ENCODE measurements at regions not wholly inside any gene's neighbourhood (a gene's known extent, or its start where the extent isn't known, plus 50 kb on each side); places are given as distances from the start of the nearest gene placed in this dataset.

DNA sequence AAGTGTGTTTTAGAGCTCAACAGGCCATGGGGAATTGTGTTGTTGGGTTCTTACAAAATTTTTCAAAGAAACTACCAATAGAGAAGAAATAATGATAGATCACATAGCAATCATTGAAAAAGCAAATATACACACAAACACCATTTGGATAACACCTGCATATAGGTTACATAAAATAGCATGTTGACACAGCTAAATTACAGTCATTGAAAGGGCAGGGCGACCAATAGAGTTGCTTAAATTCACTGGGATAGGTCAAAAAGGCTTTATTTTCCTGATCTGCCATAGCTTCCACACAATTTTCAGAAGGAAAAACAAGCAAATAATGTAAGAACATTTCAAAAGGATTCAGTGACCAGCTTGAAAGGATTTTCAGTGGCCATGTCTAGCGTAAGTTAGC is 57.9 kb upstream of the FGGY start:
- in situ Hi-C loops (cut with HindIII; ENCODE audit: low pct_unique_long_range_greater_than_20kb, low sequenced_read_pairs) (no loop called here), intact Hi-C loops (cut with micrococcal nuclease; ENCODE audit: unreplicated experiment) (no loop called here)
- ATAC-seq (no peak), DNase-seq (ENCODE audit: low read depth, low spot score) (no peak)
- Histone ChIP-seq H3K4me1 (ENCODE audit: control insufficient read depth, insufficient read depth, low read length) (no peaks in the 10 kb centered on the region), H3K4me3 (ENCODE audit: low read depth in 2 of 2, low read length in 2 of 2) (no peak overlapping the region), H3K36me3 (ENCODE audit: control insufficient read depth, insufficient read depth, low read length) (no peaks in the 10 kb centered on the region), H3K9me3 (ENCODE audit: control insufficient read depth, insufficient read depth, low read depth, low read length) (no peaks in the 10 kb centered on the region), H3K27ac (ENCODE audit: low read length) (no peak overlapping the region), H3K27me3 (ENCODE audit: control insufficient read depth, insufficient read depth, low read length) (no peaks in the 10 kb centered on the region)
- TF ChIP-seq, protein P1, sequence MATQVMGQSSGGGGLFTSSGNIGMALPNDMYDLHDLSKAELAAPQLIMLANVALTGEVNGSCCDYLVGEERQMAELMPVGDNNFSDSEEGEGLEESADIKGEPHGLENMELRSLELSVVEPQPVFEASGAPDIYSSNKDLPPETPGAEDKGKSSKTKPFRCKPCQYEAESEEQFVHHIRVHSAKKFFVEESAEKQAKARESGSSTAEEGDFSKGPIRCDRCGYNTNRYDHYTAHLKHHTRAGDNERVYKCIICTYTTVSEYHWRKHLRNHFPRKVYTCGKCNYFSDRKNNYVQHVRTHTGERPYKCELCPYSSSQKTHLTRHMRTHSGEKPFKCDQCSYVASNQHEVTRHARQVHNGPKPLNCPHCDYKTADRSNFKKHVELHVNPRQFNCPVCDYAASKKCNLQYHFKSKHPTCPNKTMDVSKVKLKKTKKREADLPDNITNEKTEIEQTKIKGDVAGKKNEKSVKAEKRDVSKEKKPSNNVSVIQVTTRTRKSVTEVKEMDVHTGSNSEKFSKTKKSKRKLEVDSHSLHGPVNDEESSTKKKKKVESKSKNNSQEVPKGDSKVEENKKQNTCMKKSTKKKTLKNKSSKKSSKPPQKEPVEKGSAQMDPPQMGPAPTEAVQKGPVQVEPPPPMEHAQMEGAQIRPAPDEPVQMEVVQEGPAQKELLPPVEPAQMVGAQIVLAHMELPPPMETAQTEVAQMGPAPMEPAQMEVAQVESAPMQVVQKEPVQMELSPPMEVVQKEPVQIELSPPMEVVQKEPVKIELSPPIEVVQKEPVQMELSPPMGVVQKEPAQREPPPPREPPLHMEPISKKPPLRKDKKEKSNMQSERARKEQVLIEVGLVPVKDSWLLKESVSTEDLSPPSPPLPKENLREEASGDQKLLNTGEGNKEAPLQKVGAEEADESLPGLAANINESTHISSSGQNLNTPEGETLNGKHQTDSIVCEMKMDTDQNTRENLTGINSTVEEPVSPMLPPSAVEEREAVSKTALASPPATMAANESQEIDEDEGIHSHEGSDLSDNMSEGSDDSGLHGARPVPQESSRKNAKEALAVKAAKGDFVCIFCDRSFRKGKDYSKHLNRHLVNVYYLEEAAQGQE (IDR thresholded peaks at IDR 0.05; ENCODE audit: insufficient read depth in 1 of 2, low read depth in 2 of 2, low read length in 1 of 2), result no peak
- TF ChIP-seq, protein P2, sequence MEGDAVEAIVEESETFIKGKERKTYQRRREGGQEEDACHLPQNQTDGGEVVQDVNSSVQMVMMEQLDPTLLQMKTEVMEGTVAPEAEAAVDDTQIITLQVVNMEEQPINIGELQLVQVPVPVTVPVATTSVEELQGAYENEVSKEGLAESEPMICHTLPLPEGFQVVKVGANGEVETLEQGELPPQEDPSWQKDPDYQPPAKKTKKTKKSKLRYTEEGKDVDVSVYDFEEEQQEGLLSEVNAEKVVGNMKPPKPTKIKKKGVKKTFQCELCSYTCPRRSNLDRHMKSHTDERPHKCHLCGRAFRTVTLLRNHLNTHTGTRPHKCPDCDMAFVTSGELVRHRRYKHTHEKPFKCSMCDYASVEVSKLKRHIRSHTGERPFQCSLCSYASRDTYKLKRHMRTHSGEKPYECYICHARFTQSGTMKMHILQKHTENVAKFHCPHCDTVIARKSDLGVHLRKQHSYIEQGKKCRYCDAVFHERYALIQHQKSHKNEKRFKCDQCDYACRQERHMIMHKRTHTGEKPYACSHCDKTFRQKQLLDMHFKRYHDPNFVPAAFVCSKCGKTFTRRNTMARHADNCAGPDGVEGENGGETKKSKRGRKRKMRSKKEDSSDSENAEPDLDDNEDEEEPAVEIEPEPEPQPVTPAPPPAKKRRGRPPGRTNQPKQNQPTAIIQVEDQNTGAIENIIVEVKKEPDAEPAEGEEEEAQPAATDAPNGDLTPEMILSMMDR (IDR thresholded peaks at IDR 0.05), result no peak
- TF ChIP-seq TCF7L2 (IDR thresholded peaks at IDR 0.05; ENCODE audit: low read depth, low read length), result no peak
- TF ChIP-seq SIN3A (IDR thresholded peaks at IDR 0.05; ENCODE audit: borderline replicate concordance, insufficient read depth, low read depth, low read length), result no peak
- no peak for TF ChIP-seq POLR2AphosphoS5 (IDR thresholded peaks at IDR 0.05; ENCODE audit: low read depth, low read length)
- ChIA-PET CTCF (no interaction called here), POLR2A (no interaction called here)
- BruUV-seq (replicated peaks), result no TSS peak

DNA sequence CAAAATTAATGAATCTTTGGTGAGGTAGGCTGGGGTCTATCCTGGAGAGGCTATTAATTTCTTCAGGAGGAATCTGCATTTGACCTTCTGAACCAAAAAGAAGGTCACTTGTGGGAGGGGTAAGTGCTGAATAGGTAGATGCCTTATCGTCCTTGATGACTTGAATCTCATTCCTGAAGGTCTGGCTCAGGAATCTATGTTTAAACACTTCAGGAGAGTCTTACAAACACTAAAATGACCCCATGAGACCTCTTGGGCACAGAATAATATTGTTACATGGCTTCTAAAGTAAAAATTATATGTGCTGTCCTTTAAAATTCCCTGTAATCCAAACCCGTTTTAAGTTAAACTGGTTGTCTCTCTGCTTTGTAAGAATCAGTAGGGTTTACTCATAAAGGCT is 55.0 kb upstream of the FGGY start:
- ChIA-PET CTCF (no interaction called here), POLR2A (no interaction called here)
- Histone ChIP-seq H3K4me3 (ENCODE audit: low read depth in 2 of 2, low read length in 2 of 2) (no peak overlapping the region), H3K27ac (ENCODE audit: low read length) (no peak overlapping the region), H3K9me3 (ENCODE audit: control insufficient read depth, insufficient read depth, low read depth, low read length) (no peaks in the 10 kb centered on the region), H3K4me1 (ENCODE audit: control insufficient read depth, insufficient read depth, low read length) (no peaks in the 10 kb centered on the region), H3K27me3 (ENCODE audit: control insufficient read depth, insufficient read depth, low read length) (no peaks in the 10 kb centered on the region), H3K36me3 (ENCODE audit: control insufficient read depth, insufficient read depth, low read length) (no peaks in the 10 kb centered on the region)
- DNase-seq (ENCODE audit: low read depth, low spot score) (no peak), ATAC-seq (no peak)
- TF ChIP-seq, protein P2 (IDR thresholded peaks at IDR 0.05), result no peak
- TF ChIP-seq POLR2AphosphoS5 (IDR thresholded peaks at IDR 0.05; ENCODE audit: low read depth, low read length), result no peak
- TF ChIP-seq, protein P1 (IDR thresholded peaks at IDR 0.05; ENCODE audit: insufficient read depth in 1 of 2, low read depth in 2 of 2, low read length in 1 of 2), result no peak
- TF ChIP-seq TCF7L2 (IDR thresholded peaks at IDR 0.05; ENCODE audit: low read depth, low read length), result no peak
- intact Hi-C loops (cut with micrococcal nuclease; ENCODE audit: unreplicated experiment) (no loop called here), in situ Hi-C loops (cut with HindIII; ENCODE audit: low pct_unique_long_range_greater_than_20kb, low sequenced_read_pairs) (no loop called here)
- no TSS peak for BruUV-seq (replicated peaks)
